Karpas-422 (cell line): ENCODE measurements at regions not wholly inside any gene's neighbourhood (a gene's known extent, or its start where the extent isn't known, plus 50 kb on each side); places are given as distances from the start of the nearest gene placed in this dataset.

Experiments
- DNase-seq: peaks from one replicate; pipeline ENCODE4 v3.0.0-alpha.2; 2015
- H2AFZ ChIP-seq: fragments of 200-600 bp; sonication (generic); 2 replicates; pipeline ENCODE4 v1.6.1; 2014; ENCODE audit warnings: antibody characterized with exemption, low read length, mixed read lengths
- H3K27ac ChIP-seq: fragments of 200-600 bp; sonication (generic); 2 replicates; pipeline ENCODE4 v1.5.1; 2014; ENCODE audit warnings: mild to moderate bottlenecking, low read length, moderate library complexity
- H3K27me3 ChIP-seq: fragments of 200-600 bp; sonication (generic); 2 replicates; pipeline ENCODE4 v1.6.1; 2014; ENCODE audit warnings: low read length, mixed read lengths
- H3K36me3 ChIP-seq: fragments of 200-600 bp; sonication (generic); 2 replicates; pipeline ENCODE4 v1.6.1; 2014; ENCODE audit warnings: low read length, mixed read lengths; ENCODE audit not compliant: insufficient read depth
- H3K4me1 ChIP-seq: fragments of 200-600 bp; sonication (generic); 2 replicates; pipeline ENCODE4 v1.6.1; 2014; ENCODE audit warnings: mild to moderate bottlenecking, low read length, mixed read lengths
- H3K4me2 ChIP-seq: fragments of 200-600 bp; sonication (generic); 2 replicates; pipeline ENCODE4 v1.6.1; 2014; ENCODE audit warnings: low read length, low read depth, mild to moderate bottlenecking; ENCODE audit not compliant: poor library complexity, severe bottlenecking
- H3K4me3 ChIP-seq: fragments of 200-600 bp; sonication (generic); 2 replicates; pipeline ENCODE4 v1.5.1; 2014; ENCODE audit warnings: mild to moderate bottlenecking, antibody characterized with exemption, low read length, mixed read lengths
- H3K79me2 ChIP-seq: fragments of 200-600 bp; sonication (generic); 2 replicates; pipeline ENCODE4 v1.6.1; 2014; ENCODE audit warnings: mild to moderate bottlenecking, low read length, mixed read lengths
- H3K9ac ChIP-seq: fragments of 200-600 bp; sonication (generic); 2 replicates; pipeline ENCODE4 v1.6.0; 2014; ENCODE audit warnings: low read length
- H3K9me2 ChIP-seq: fragments of 200-600 bp; sonication (generic), shearing (Covaris generic); replicated peaks from 2 replicates; pipeline ENCODE4 v1.6.0; 2014; ENCODE audit warnings: mild to moderate bottlenecking, low read length, moderate library complexity; ENCODE audit not compliant: insufficient read depth
- H3K9me3 ChIP-seq: fragments of 300-700, 200-600 bp; sonication (generic); 2 replicates; pipeline ENCODE4 v1.6.1; 2014; ENCODE audit warnings: low read length, mixed read lengths
- H4K20me1 ChIP-seq: fragments of 200-600 bp; sonication (generic); 2 replicates; pipeline ENCODE4 v1.6.1; 2014; ENCODE audit warnings: mild to moderate bottlenecking, antibody characterized with exemption, low read length, low read depth; ENCODE audit not compliant: insufficient read depth

DNA sequence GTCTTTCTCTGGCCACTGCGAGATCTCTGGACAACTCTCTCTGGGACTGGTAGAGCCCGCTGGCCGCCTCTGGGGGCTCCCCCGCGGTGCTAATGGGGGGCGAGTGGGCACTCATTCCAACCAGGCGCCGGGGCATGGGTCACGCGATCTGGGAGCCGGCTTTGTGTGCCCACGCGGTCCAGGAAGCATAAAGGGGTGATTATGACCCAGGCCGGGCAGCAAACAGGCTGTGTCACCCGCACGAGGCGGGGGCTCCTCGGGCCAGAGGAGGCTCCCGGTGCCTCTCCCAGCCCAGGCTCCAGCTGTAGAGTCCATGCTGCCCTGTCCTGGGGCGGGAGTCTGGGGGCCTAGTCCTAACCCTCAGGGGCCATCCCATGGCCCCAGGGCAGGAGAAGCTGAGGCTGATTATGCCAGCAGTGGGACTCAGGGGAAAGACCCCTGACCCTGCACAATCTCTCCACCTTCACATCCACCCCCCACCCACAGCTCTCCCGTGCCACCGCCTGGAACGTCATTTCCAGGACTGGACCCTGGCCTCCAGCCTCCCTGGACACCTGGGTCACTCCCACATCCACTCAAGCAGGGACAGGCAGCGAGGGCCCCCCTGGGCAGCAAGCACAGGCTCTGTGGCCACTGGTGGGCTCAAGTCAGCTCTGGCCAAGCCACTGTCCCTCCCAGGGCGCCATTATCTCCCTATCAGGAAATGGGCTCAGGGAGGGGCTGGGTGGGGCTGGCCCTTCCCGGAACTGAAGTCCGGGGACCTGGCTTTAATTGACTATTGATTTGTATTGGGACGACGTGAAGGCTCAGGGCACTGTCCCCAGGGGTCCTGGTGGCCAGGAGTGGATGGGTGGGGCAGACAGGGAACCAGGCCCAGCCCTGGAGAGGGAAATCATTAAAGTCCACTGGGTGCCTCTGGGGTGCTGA, 50.0 kb downstream of the PTPRS start:
- Histone ChIP-seq H3K27ac (no peak overlapping the region), H3K9me2 (no peaks in the 10 kb centered on the region), H4K20me1 (peaks cover 41% of the 10 kb centered on the region), H3K9me3 (no peaks in the 10 kb centered on the region), H3K36me3 (no peaks in the 10 kb centered on the region), H3K4me3 (no peak overlapping the region), H3K27me3 (no peaks in the 10 kb centered on the region), H2AFZ (no peak overlapping the region), H3K4me1 (peaks cover 41% of the 10 kb centered on the region), H3K79me2 (peaks cover 34% of the 10 kb centered on the region), H3K9ac (no peak overlapping the region), H3K4me2 (no peak overlapping the region)
- DNase-seq = peak; percentile 19

DNA sequence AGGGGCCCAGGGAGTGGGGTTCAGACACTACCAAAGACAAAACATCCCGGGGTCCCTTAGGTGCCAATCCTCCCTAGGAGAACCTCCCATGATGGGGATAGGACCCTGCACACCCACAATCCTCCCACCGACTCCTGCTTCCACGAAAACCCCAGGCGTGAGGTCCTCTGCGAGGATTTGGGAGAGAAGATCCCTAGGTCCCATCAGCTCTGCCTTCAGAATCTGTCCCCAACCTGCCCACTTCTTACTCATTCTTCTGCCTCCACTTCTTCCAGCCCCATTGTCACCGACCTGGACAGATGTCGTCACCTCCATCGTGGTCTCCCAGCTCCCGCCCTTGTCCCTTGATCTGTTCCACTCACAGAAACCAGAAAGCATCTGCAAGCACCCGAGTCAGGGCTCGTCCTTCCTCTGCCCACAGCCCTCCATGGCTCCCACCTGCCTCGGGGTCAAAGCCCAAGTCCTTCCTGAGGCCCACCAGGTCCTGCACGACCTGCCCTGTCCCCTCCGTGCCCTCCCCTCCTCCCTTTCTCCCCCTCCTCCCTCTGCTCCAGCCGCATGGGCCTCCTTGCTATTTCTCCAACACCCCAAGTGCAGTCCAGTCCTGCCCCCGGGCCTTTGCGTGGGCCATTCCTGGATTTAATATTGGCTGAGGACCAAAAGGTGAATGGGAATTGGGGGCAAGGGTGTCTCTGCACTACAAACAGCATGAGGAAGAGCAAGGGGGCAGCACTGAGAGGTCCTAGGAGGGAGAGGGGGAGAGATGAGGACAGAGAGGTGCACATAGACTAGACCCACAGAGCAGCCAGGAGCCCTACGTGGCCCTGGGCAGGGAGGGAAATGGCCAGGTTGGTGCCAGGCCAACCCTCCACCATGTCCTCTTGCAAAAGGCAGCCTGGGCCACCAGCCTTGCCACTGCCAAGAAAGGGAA, 51.3 kb downstream of the PTPRS start:
- Histone ChIP-seq H3K79me2 (peaks cover 34% of the 10 kb centered on the region), H3K4me3 (no peak overlapping the region), H3K4me1 (peaks cover 41% of the 10 kb centered on the region), H3K4me2 (no peak overlapping the region), H3K9me3 (no peaks in the 10 kb centered on the region), H2AFZ (no peak overlapping the region), H3K9me2 (no peaks in the 10 kb centered on the region), H3K27ac (peak overlapping the region; percentile 69; the same call in 1 of the 2 replicates), H3K9ac (no peak overlapping the region), H3K36me3 (no peaks in the 10 kb centered on the region), H3K27me3 (no peaks in the 10 kb centered on the region), H4K20me1 (peaks cover 33% of the 10 kb centered on the region)
- peak; percentile 49 for DNase-seq

DNA sequence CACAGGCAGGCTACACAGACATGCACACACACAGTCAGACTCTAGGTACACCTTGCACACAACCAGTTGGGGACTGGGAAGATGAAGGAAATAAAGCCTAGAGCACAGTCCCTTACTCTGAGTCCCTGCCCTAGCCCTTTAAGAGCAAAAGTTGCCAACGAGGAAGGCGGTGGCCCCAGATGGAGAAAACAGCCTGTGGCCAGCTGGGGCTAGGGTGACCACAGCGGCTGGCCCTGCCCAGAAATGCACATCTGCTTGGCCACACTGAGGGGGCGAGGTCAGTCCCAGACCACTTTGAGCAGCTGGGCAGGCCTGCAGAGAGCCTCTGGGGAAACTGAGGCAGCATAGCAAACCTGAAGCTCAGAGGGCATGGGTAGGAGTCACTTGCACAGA, 52.3 kb downstream of the PTPRS start:
- Histone ChIP-seq H3K9me2 (no peaks in the 10 kb centered on the region), H3K36me3 (no peaks in the 10 kb centered on the region), H3K9me3 (no peaks in the 10 kb centered on the region), H3K27me3 (no peaks in the 10 kb centered on the region), H4K20me1 (peaks cover 24% of the 10 kb centered on the region), H3K79me2 (peaks cover 34% of the 10 kb centered on the region), H3K9ac (no peak overlapping the region), H3K4me1 (peaks cover 37% of the 10 kb centered on the region), H2AFZ (no peak overlapping the region), H3K4me3 (no peak overlapping the region), H3K4me2 (no peak overlapping the region), H3K27ac (peak overlapping the region; percentile 69)
- DNase-seq = no peak

DNA sequence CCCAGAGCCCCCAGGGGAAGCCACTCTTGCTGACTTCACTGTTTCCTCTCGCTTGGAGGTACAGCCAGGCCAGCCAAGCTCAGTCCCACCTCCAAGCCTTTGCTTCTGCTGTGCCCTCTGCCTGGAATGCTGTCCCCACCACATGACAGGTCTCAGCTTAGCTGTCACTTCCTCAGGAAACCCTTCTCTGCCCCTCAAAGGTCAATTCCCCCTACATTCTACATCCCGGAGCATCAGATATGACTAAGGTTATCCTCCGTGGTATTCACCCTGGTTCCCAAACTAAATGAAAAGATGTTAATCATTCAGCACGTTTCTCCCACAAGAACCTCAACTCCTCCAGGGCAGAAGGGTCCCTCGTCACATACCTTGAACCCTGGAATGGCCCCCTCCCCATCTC, 53.5 kb downstream of the PTPRS start:
- H3K9me2 ChIP-seq = no peaks in the 10 kb centered on the region
- H3K9ac ChIP-seq = peak overlapping the region; percentile 39; the same call in 1 of the 2 replicates
- H3K4me1 ChIP-seq = peaks cover 32% of the 10 kb centered on the region
- peaks cover 29% of the 10 kb centered on the region for H3K79me2 ChIP-seq
- no peak overlapping the region for H2AFZ ChIP-seq
- H3K27ac ChIP-seq = peak overlapping the region; percentile 69
- no peaks in the 10 kb centered on the region for H3K36me3 ChIP-seq
- no peak overlapping the region for H3K4me3 ChIP-seq
- peak overlapping the region; percentile 12 for H3K4me2 ChIP-seq
- no peaks in the 10 kb centered on the region for H3K27me3 ChIP-seq
- DNase-seq = peak; percentile 40
- no peaks in the 10 kb centered on the region for H3K9me3 ChIP-seq
- peaks cover 19% of the 10 kb centered on the region for H4K20me1 ChIP-seq

DNA sequence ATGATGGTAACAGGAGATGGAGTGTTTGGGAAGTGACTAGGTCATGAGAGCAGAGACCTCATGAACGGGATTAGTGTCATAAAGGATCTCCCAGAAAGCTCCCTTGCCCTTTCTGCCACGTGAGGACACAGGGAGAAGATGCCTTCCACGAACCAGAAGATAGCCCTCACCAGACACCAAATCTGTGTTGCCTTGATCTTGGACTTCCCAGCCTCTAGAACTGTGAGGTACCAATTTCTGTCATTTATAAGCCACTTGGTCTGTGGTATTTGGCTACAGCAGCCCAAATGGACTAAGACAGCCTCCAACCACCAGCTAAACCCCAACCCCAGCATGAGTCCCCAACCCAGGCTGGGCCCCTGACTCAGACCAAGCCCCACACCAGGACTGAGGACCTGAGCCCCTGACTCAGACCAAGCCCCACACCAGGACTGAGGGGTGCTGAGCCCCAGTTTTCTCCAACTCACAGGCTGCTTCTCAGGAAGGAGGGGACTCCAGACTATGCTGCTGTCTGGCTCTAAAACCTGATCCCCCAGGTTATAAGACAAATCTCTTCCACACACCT, 54.1 kb downstream of the PTPRS start:
- H2AFZ ChIP-seq = no peak overlapping the region
- H3K4me1 ChIP-seq = peaks cover 27% of the 10 kb centered on the region
- no peaks in the 10 kb centered on the region for H3K9me3 ChIP-seq
- peak; percentile 39 for DNase-seq
- H3K36me3 ChIP-seq = no peaks in the 10 kb centered on the region
- H3K4me3 ChIP-seq = no peak overlapping the region
- no peaks in the 10 kb centered on the region for H3K9me2 ChIP-seq
- no peak overlapping the region; the same call in 1 of the 2 replicates for H3K9ac ChIP-seq
- H3K27ac ChIP-seq = peak overlapping the region; percentile 69
- no peak overlapping the region for H3K4me2 ChIP-seq
- H3K27me3 ChIP-seq = no peaks in the 10 kb centered on the region
- H4K20me1 ChIP-seq = peaks cover 14% of the 10 kb centered on the region; the same call in 1 of the 2 replicates
- H3K79me2 ChIP-seq = peaks cover 24% of the 10 kb centered on the region; the same call in 1 of the 2 replicates

DNA sequence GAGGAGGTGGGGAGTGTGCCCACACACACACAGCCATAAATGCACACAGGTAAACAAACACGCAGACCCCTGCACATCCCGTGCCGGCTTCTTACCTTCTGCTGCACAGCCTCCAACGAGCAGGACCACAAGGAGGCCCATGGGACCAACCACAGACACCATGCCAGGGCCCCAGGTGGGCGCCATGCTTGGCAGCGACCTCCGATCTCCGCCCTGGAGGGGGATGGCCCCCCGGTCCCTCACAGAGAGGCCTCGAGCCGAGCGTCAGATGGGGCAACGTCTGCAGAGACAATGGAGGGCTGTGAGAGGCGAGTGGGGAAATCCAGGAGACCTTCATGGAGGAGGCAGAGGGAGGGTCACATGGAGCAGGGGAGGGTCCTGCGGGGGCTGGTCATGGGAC, 54.7 kb downstream of the PTPRS start:
- Histone ChIP-seq H4K20me1 (peaks cover 8% of the 10 kb centered on the region; the same call in 1 of the 2 replicates), H3K79me2 (peaks cover 19% of the 10 kb centered on the region; the same call in 1 of the 2 replicates)

DNA sequence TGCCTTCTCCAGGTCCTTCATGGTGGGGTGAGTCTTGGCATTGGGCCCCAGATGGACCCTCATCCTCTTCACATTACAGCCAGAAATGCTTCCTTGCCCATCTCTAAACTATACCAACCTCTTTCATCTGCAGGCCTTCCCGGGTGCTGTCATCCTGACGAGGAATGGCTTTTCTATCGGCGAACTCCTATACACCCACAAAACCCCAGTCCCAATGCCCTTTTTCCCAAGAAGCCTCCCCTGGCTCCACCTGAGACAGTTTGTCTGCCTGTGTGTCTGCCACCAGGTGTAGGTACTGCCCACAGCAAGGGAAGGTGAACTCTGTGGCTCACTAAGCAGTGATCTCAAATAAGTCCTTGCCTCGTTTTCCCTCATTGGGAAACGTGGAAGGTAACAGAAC, 55.3 kb downstream of the PTPRS start:
- Histone ChIP-seq H3K27ac (no peak overlapping the region), H4K20me1 (peaks cover 7% of the 10 kb centered on the region; the same call in 1 of the 2 replicates), H3K9me2 (no peaks in the 10 kb centered on the region), H3K4me2 (no peak overlapping the region), H3K79me2 (peaks cover 19% of the 10 kb centered on the region; the same call in 1 of the 2 replicates), H3K27me3 (no peaks in the 10 kb centered on the region), H3K9me3 (no peaks in the 10 kb centered on the region), H3K9ac (no peak overlapping the region), H3K36me3 (no peaks in the 10 kb centered on the region), H3K4me3 (no peak overlapping the region), H3K4me1 (peaks cover 25% of the 10 kb centered on the region), H2AFZ (no peak overlapping the region)
- peak; percentile 11 for DNase-seq

More for the DNA sequence above, 54.7 kb downstream of the PTPRS start:
- Histone ChIP-seq H3K9ac (no peak overlapping the region), H3K9me2 (no peaks in the 10 kb centered on the region), H3K27me3 (no peaks in the 10 kb centered on the region), H3K36me3 (no peaks in the 10 kb centered on the region), H3K9me3 (no peaks in the 10 kb centered on the region), H3K27ac (no peak overlapping the region), H3K4me2 (no peak overlapping the region), H2AFZ (no peak overlapping the region), H3K4me3 (no peak overlapping the region), H3K4me1 (peaks cover 25% of the 10 kb centered on the region)
- DNase-seq = no peak
